GM12878 (cell line): ENCODE measurements at regions not wholly inside any gene's neighbourhood (a gene's known extent, or its start where the extent isn't known, plus 50 kb on each side); places are given as distances from the start of the nearest gene placed in this dataset.

Experiments
- ATAC-seq: fragments of 200-7000 bp; cut with Tn5 transposase; 3 replicates; pipeline ENCODE4 v1.9.1; 2020; ENCODE audit warnings: mild to moderate bottlenecking, moderate library complexity
- BruUV-seq: library from RNA; stranded (reverse); fragments of 400-500 nt; replicated peaks from 2 replicates; lab custom pipeline; 2021; lab: Mats Ljungman, UMichigan
- CTCF ChIA-PET: fragments of 300-600 bp; sonication (Branson Sonifier 250); formaldehyde crosslinking; extraction: SDS; loops from one replicate; lab custom pipeline; 2021; ENCODE audit warnings: inconsistent platforms; lab: Yijun Ruan, JAX
- POLR2A ChIA-PET: fragments of 350-600 bp; formaldehyde crosslinking; extraction: SDS; loops from one replicate; lab custom pipeline; 2021; ENCODE audit warnings: inconsistent platforms; lab: Charles Lee
- RAD21 ChIA-PET: fragments of 300-600 bp; sonication (Branson Sonifier 250); formaldehyde crosslinking; loops from one replicate; lab custom pipeline; 2023; ENCODE audit warnings: antibody characterized with exemption; ENCODE audit not compliant: unreplicated experiment; lab: Charles Lee
- SMC1A ChIA-PET: fragments of 300-600 bp; sonication (Branson Sonifier 250); formaldehyde crosslinking; loops from one replicate; lab custom pipeline; 2023; ENCODE audit not compliant: unreplicated experiment, uncharacterized antibody; lab: Charles Lee
- DNase-seq: peaks from one replicate; pipeline ENCODE4 v3.0.0-alpha.2; 2011; ENCODE audit warnings: low read depth, low spot score
- FAIRE-seq: peaks from 3 replicates; lab custom pipeline; 2011; peaks lifted over from hg19 to GRCh38; lab: Jason Lieb, UNC
- H2AFZ ChIP-seq: 2 replicates; pipeline ENCODE4 v1.6.0; 2011; ENCODE audit warnings: low read depth, low read length, control low read depth; ENCODE audit not compliant: control insufficient read depth
- H3K27ac ChIP-seq: 2 replicates; pipeline ENCODE4 v1.5.1; 2011; ENCODE audit warnings: control low read depth; ENCODE audit not compliant: control insufficient read depth, insufficient read depth
- H3K27me3 ChIP-seq, 2 experiments: replicated peaks in 1 of 2; 2 replicates each; pipeline versions ENCODE4 v1.6.0 to v1.6.1; 2011; ENCODE audit warnings: low read length in 1 of 2; ENCODE audit not compliant: control insufficient read depth in 2 of 2, insufficient read depth in 2 of 2
- H3K36me3 ChIP-seq, 2 experiments: 2 replicates each; pipeline ENCODE4 v1.5.1; 2011; ENCODE audit warnings: low read length in 1 of 2; ENCODE audit not compliant: control insufficient read depth in 2 of 2, insufficient read depth in 2 of 2
- H3K4me1 ChIP-seq: 2 replicates; pipeline ENCODE4 v1.6.1; 2011; ENCODE audit warnings: mild to moderate bottlenecking, low read length, moderate library complexity, mixed read lengths; ENCODE audit not compliant: control insufficient read depth, insufficient read depth
- H3K4me2 ChIP-seq: 2 replicates; pipeline ENCODE4 v1.6.0; 2011; ENCODE audit warnings: control low read depth; ENCODE audit not compliant: control insufficient read depth, insufficient read depth
- H3K4me3 ChIP-seq: fragments of 200-600 bp; sonication (generic); 2 replicates; pipeline ENCODE4 v1.5.1; 2016
- H3K79me2 ChIP-seq: 2 replicates; pipeline ENCODE4 v1.6.0; 2011; ENCODE audit warnings: low read length; ENCODE audit not compliant: control insufficient read depth, insufficient read depth
- H3K9ac ChIP-seq: 2 replicates; pipeline ENCODE4 v1.8.0; 2011; ENCODE audit warnings: low read length, control low read depth, mixed read lengths; ENCODE audit not compliant: control insufficient read depth, insufficient read depth
- H3K9me3 ChIP-seq: replicated peaks from 3 replicates; pipeline ENCODE4 v1.5.1; 2011; ENCODE audit warnings: mild to moderate bottlenecking, low read length; ENCODE audit not compliant: control insufficient read depth, insufficient read depth
- H4K20me1 ChIP-seq: 2 replicates; pipeline ENCODE4 v1.6.0; 2011; ENCODE audit not compliant: control insufficient read depth, insufficient read depth
- EZH2 ChIP-seq: IDR thresholded peaks from 2 replicates; pipeline ENCODE4 v1.6.1; 2012; ENCODE audit warnings: low read depth, mild to moderate bottlenecking, control low read depth, inconsistent platforms, low read length, borderline replicate concordance; ENCODE audit not compliant: control insufficient read depth
- JUNB ChIP-seq: IDR thresholded peaks from 2 replicates; pipeline ENCODE4 v1.6.1; 2016; ENCODE audit warnings: antibody characterized with exemption, mild to moderate bottlenecking
- MTA3 ChIP-seq: IDR thresholded peaks from 2 replicates; pipeline ENCODE4 v1.6.1; 2012; ENCODE audit warnings: low read length, inconsistent platforms, borderline replicate concordance
- NFYA ChIP-seq: IDR thresholded peaks from 2 replicates; pipeline ENCODE4 v1.6.1; 2011; ENCODE audit warnings: low read depth, mild to moderate bottlenecking, low read length, improper control_type of control experiment, borderline replicate concordance
- PAX5 ChIP-seq: IDR thresholded peaks from 2 replicates; pipeline ENCODE4 v1.6.1; 2011; ENCODE audit warnings: low read depth, low read length, borderline replicate concordance
- RAD21 ChIP-seq: IDR thresholded peaks from 2 replicates; pipeline ENCODE4 v1.6.1; 2011; ENCODE audit warnings: mild to moderate bottlenecking, low read depth, low read length, moderate library complexity; ENCODE audit not compliant: insufficient read depth
- STAT1 ChIP-seq: fragments of 450-650 bp; conservative IDR thresholded peaks from 2 replicates; pipeline ENCODE4 v1.6.1; 2014; ENCODE audit warnings: antibody characterized with exemption, mild to moderate bottlenecking
- YBX1 ChIP-seq: fragments of 450-650 bp; IDR thresholded peaks from 2 replicates; pipeline ENCODE4 v1.6.1; 2016; ENCODE audit warnings: antibody characterized with exemption
- ZNF274 ChIP-seq: IDR thresholded peaks from one replicate; pipeline ENCODE4 v1.8.0; 2011; ENCODE audit not compliant: insufficient read length, insufficient read depth
- WGBS: methylation state at CpG from one replicate; pipeline ENCODE4 v1.1.6; 2016; ENCODE audit warnings: low lambda C conversion rate; ENCODE audit not compliant: insufficient replicate concordance, insufficient coverage; ENCODE audit errors: missing lambda C conversion rate; 5-methylcytosine and 5-hydroxymethylcytosine counted together
- in situ Hi-C: fragments of 300-500 bp; cut with MboI; formaldehyde crosslinking; loops from 9 replicates; pipeline ENCODE4 v1.14.3; 2018; ENCODE audit warnings: mixed read lengths
- intact Hi-C: fragments of 100-400 bp; cut with micrococcal nuclease; formaldehyde crosslinking; loops from one replicate; pipeline ENCODE4 v1.14.2; 2022; ENCODE audit not compliant: unreplicated experiment
- TF ChIP-seq, protein P1 (sequence below): fragments of 450-650 bp; IDR thresholded peaks from 2 replicates; pipeline ENCODE4 v1.6.1; 2017; ENCODE audit warnings: mild to moderate bottlenecking, moderate library complexity
- TF ChIP-seq, protein P2 (sequence below): IDR thresholded peaks from 2 replicates; pipeline ENCODE4 v1.6.1; 2011; ENCODE audit warnings: low read depth, mild to moderate bottlenecking, low read length, moderate library complexity, borderline replicate concordance; ENCODE audit errors: extremely low read depth

DNA sequence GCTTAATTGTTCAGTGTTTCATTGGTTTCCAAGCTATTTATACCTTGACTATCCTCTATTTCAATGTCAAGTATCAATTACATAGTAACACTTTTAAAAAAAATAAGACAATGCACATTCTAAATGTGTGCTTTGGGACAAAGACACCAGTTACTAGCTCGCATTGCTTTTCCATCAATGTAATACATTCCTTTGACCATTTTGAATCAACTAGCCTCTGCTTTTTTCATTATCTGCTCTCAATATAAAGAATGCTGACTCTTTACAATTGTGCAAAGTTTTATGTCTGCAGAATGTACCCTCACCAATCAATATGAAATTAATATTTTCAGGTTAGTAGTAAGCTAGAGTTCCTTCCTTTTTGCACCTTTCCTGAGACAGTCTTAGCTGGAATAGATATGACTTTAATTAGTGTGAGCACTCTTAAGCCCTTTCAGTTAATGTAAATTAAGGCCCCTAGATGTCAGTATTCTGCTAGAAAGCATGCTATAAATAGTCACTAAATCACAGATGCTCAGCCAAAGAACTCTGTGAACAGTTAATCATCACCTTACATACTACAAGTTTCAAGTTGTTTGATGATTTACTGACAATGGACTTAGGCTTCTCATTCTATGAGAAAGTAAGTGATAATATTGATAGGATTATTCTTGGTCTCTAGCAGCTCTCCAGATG is 413.6 kb downstream of the PTH2R start (continued):
- TF ChIP-seq RAD21: 0 out of 2 replicates have a peak, but pooled peaks have one; percentile 25
- TF ChIP-seq YBX1: no peak
- TF ChIP-seq PAX5: no peak

DNA sequence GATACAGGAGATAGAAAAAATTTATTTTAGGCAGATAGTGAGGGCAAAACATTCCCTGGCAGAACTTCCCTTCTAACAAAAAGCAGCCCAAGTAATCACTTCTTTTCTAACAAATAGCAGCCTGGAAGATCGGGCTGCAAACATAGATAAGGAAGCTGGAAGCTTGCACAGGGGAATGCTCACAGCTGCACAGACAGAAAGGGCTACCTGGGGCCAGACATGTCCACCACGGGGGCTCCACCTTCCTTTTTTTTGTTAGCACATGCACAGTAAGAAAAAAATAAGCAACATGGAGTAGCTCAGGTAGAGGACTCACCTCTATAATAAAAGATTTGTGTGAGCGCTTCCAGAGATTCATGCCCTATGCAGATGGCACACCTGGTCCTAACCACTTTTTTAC is 420.5 kb downstream of the PTH2R start:
- ATAC-seq: no peak
- Histone ChIP-seq H3K79me2 (no peaks in the 10 kb centered on the region), H2AFZ (no peak overlapping the region), H3K9me3 (no peaks in the 10 kb centered on the region), H3K4me1 (no peaks in the 10 kb centered on the region), H3K27me3 (no peaks in the 10 kb centered on the region), H3K36me3 (no peaks in the 10 kb centered on the region), H3K27ac (no peak overlapping the region), H3K9ac (no peak overlapping the region), H4K20me1 (no peaks in the 10 kb centered on the region), H3K4me2 (no peak overlapping the region), H3K4me3 (no peak overlapping the region)
- in situ Hi-C loops: no loop called here
- WGBS: 19% methylated on average over 3 of the region's 3 CpGs
- no peak for FAIRE-seq
- ChIA-PET POLR2A (no interaction called here), SMC1A (no interaction called here), RAD21 (no interaction called here), CTCF (no interaction called here)
- no peak for DNase-seq
- TF ChIP-seq EZH2 (no peak), NFYA (no peak), STAT1 (no peak), MTA3 (no peak), ZNF274 (no peak), JUNB (no peak)
- TF ChIP-seq, protein P1, sequence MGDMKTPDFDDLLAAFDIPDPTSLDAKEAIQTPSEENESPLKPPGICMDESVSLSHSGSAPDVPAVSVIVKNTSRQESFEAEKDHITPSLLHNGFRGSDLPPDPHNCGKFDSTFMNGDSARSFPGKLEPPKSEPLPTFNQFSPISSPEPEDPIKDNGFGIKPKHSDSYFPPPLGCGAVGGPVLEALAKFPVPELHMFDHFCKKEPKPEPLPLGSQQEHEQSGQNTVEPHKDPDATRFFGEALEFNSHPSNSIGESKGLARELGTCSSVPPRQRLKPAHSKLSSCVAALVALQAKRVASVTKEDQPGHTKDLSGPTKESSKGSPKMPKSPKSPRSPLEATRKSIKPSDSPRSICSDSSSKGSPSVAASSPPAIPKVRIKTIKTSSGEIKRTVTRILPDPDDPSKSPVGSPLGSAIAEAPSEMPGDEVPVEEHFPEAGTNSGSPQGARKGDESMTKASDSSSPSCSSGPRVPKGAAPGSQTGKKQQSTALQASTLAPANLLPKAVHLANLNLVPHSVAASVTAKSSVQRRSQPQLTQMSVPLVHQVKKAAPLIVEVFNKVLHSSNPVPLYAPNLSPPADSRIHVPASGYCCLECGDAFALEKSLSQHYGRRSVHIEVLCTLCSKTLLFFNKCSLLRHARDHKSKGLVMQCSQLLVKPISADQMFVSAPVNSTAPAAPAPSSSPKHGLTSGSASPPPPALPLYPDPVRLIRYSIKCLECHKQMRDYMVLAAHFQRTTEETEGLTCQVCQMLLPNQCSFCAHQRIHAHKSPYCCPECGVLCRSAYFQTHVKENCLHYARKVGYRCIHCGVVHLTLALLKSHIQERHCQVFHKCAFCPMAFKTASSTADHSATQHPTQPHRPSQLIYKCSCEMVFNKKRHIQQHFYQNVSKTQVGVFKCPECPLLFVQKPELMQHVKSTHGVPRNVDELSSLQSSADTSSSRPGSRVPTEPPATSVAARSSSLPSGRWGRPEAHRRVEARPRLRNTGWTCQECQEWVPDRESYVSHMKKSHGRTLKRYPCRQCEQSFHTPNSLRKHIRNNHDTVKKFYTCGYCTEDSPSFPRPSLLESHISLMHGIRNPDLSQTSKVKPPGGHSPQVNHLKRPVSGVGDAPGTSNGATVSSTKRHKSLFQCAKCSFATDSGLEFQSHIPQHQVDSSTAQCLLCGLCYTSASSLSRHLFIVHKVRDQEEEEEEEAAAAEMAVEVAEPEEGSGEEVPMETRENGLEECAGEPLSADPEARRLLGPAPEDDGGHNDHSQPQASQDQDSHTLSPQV: no peak
- TF ChIP-seq, protein P2, sequence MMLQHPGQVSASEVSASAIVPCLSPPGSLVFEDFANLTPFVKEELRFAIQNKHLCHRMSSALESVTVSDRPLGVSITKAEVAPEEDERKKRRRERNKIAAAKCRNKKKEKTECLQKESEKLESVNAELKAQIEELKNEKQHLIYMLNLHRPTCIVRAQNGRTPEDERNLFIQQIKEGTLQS: no peak
- intact Hi-C loops: no loop called here
- no TSS peak for BruUV-seq
